AG04449 (cell line): ENCODE measurements at regions not wholly inside any gene's neighbourhood (a gene's known extent, or its start where the extent isn't known, plus 50 kb on each side); places are given as distances from the start of the nearest gene placed in this dataset.

Source experiments
- CTCF ChIA-PET: fragments of 350-600 bp; formaldehyde crosslinking; extraction: SDS; loops from one replicate; lab custom pipeline; 2021; ENCODE audit warnings: antibody characterized with exemption; lab: Yijun Ruan, JAX
- POLR2A ChIA-PET: fragments of 400-600, 350-600 bp; formaldehyde crosslinking; extraction: SDS; loops from one replicate; lab custom pipeline; 2020; ENCODE audit warnings: antibody characterized with exemption, inconsistent platforms; lab: Yijun Ruan, JAX
- DNase-seq: peaks from one replicate; pipeline ENCODE4 v3.0.0-alpha.2; 2010; ENCODE audit warnings: low read depth, low spot score
- H3K4me3 ChIP-seq: 2 replicates; pipeline ENCODE4 v1.5.1; 2011; ENCODE audit warnings: low read depth, mild to moderate bottlenecking, control low read depth, low read length
- CTCF ChIP-seq: IDR thresholded peaks from one replicate; pipeline ENCODE4 v1.5.1; 2011; ENCODE audit warnings: mild to moderate bottlenecking, moderate library complexity, low read length, control low read depth, inconsistent platforms; ENCODE audit not compliant: insufficient read depth; ENCODE audit errors: missing control alignments

- no peak for TF ChIP-seq CTCF
- H3K4me3 ChIP-seq: no peak overlapping the region
- no peak for DNase-seq
- POLR2A ChIA-PET: no interaction called here
- CTCF ChIA-PET: interaction anchor here (1.2 kb wide), 1 partner anchor 70 kb away, joined by 3 read pairs; no protein-coding TSS in a partner anchor
These were observed 75.2 kb upstream of the SOX4 start for GRCh38 chr6:21518317-21518716.

- no peak overlapping the region for H3K4me3 ChIP-seq
- ChIA-PET CTCF (no interaction called here), POLR2A (no interaction called here)
- DNase-seq: no peak
- no peak for TF ChIP-seq CTCF
These were observed 73.9 kb upstream of the SOX4 start for GRCh38 chr6:21519642-21520041.

GRCh38 chr6:21521276-21521675 lies 72.3 kb upstream of the SOX4 start:
- CTCF ChIA-PET: no interaction called here
- no peak for TF ChIP-seq CTCF
- no peak for DNase-seq
- POLR2A ChIA-PET: no interaction called here
- no peak overlapping the region for H3K4me3 ChIP-seq

GRCh38 chr6:21522143-21522747 lies 71.3 kb upstream of the SOX4 start:
- no peak overlapping the region for H3K4me3 ChIP-seq
- ChIA-PET POLR2A (no interaction called here), CTCF (no interaction called here)
- no peak for DNase-seq
- no peak for TF ChIP-seq CTCF

- no peak for TF ChIP-seq CTCF
- ChIA-PET CTCF (no interaction called here), POLR2A (no interaction called here)
- H3K4me3 ChIP-seq: no peak overlapping the region
- no peak for DNase-seq
These were observed 70.6 kb upstream of the SOX4 start for GRCh38 chr6:21522797-21523456.

GRCh38 chr6:21523652-21524051 lies 69.9 kb upstream of the SOX4 start:
- H3K4me3 ChIP-seq: no peak overlapping the region
- no peak for TF ChIP-seq CTCF
- DNase-seq: no peak
- POLR2A ChIA-PET: no interaction called here
- CTCF ChIA-PET: no interaction called here
